ENCODE measurements at regions not wholly inside any gene's neighbourhood (a gene's known extent, or its start where the extent isn't known, plus 50 kb on each side); places are given as distances from the start of the nearest gene placed in this dataset.

GRCh38 chr9:89903141-89903475 lies 298.3 kb downstream of the GADD45G start:
- DNase-seq (ENCODE audit: low read depth) = no peak

GRCh38 chr9:89905606-89906338 lies 301.0 kb downstream of the GADD45G start:
- DNase-seq (ENCODE audit: low read depth) = no peak

GRCh38 chr9:89911721-89912604 lies 307.2 kb downstream of the GADD45G start:
- no peak for DNase-seq (ENCODE audit: low read depth)

GRCh38 chr9:89912605-89912953 lies 307.8 kb downstream of the GADD45G start:
- no peak for DNase-seq (ENCODE audit: low read depth)

- DNase-seq (ENCODE audit: low read depth) = no peak
Measured at GRCh38 chr9:89915187-89915586, 310.4 kb downstream of the GADD45G start.

GRCh38 chr9:89916001-89916597 lies 311.3 kb downstream of the GADD45G start:
- DNase-seq (ENCODE audit: low read depth) = no peak

- no peak for DNase-seq (ENCODE audit: low read depth)
Measured at GRCh38 chr9:89917861-89918260, 313.0 kb downstream of the GADD45G start.

- peak; percentile 3 for DNase-seq (ENCODE audit: low read depth)
Measured at GRCh38 chr9:89919171-89919681, 314.4 kb downstream of the GADD45G start.

- no peak for DNase-seq (ENCODE audit: low read depth)
Measured at GRCh38 chr9:89920131-89920530, 315.3 kb downstream of the GADD45G start.

GRCh38 chr9:89920951-89921350 lies 316.1 kb downstream of the GADD45G start:
- no peak for DNase-seq (ENCODE audit: low read depth)

GRCh38 chr9:89922099-89922498 lies 317.3 kb downstream of the GADD45G start:
- DNase-seq (ENCODE audit: low read depth) = no peak

GRCh38 chr9:89923174-89923573 lies 318.4 kb downstream of the GADD45G start:
- DNase-seq (ENCODE audit: low read depth) = no peak

- no peak for DNase-seq (ENCODE audit: low read depth)
Measured at GRCh38 chr9:89923961-89924504, 319.2 kb downstream of the GADD45G start.

GRCh38 chr9:89924611-89925010 lies 319.8 kb downstream of the GADD45G start:
- DNase-seq (ENCODE audit: low read depth) = no peak

GRCh38 chr9:89926167-89926566 lies 321.4 kb downstream of the GADD45G start:
- no peak for DNase-seq (ENCODE audit: low read depth)

- DNase-seq (ENCODE audit: low read depth) = no peak
Measured at GRCh38 chr9:89926691-89927220, 321.9 kb downstream of the GADD45G start.

- DNase-seq (ENCODE audit: low read depth) = no peak
Measured at GRCh38 chr9:89928106-89928505, 323.3 kb downstream of the GADD45G start.

- DNase-seq (ENCODE audit: low read depth) = no peak
Measured at GRCh38 chr9:89928521-89929275, 323.9 kb downstream of the GADD45G start.

GRCh38 chr9:89929315-89929672 lies 324.5 kb downstream of the GADD45G start:
- DNase-seq (ENCODE audit: low read depth) = no peak

GRCh38 chr9:89929673-89930480 lies 325.1 kb downstream of the GADD45G start:
- no peak for DNase-seq (ENCODE audit: low read depth)

GRCh38 chr9:89933578-89933977 lies 328.8 kb downstream of the GADD45G start:
- no peak for DNase-seq (ENCODE audit: low read depth)

All from T follicular helper cell (primary cell).